Neural cell (in vitro differentiated cells): ENCODE measurements at regions not wholly inside any gene's neighbourhood (a gene's known extent, or its start where the extent isn't known, plus 50 kb on each side); places are given as distances from the start of the nearest gene placed in this dataset.

ENCODE experiments used
- CTCF ChIP-seq: fragments of 450-650 bp; IDR thresholded peaks from 2 replicates; pipeline ENCODE4 v1.5.1; 2014; ENCODE audit warnings: antibody characterized with exemption, mild to moderate bottlenecking, moderate library complexity; ENCODE audit not compliant: poor library complexity, severe bottlenecking
- EP300 ChIP-seq: fragments of 450-650 bp; conservative IDR thresholded peaks from 2 replicates; pipeline ENCODE4 v1.6.1; 2014; ENCODE audit warnings: antibody characterized with exemption, mild to moderate bottlenecking, moderate library complexity; ENCODE audit not compliant: poor library complexity, severe bottlenecking
- EZH2 ChIP-seq: fragments of 200-600, 300-800 bp; shearing (Covaris generic), sonication (generic); IDR thresholded peaks from 2 replicates; pipeline ENCODE4 v1.6.1; 2014; ENCODE audit warnings: antibody characterized with exemption, low read length, borderline replicate concordance, mild to moderate bottlenecking; ENCODE audit not compliant: insufficient read depth, poor library complexity, severe bottlenecking
- POLR2AphosphoS5 ChIP-seq: IDR thresholded peaks from 2 replicates; pipeline ENCODE4 v1.6.1; 2012
- RAD21 ChIP-seq: fragments of 450-650 bp; conservative IDR thresholded peaks from 2 replicates; pipeline ENCODE4 v1.6.1; 2014; ENCODE audit warnings: antibody characterized with exemption, mild to moderate bottlenecking, moderate library complexity
- REST ChIP-seq: IDR thresholded peaks from 2 replicates; pipeline ENCODE4 v1.6.1; 2012; ENCODE audit warnings: borderline replicate concordance
- SMC3 ChIP-seq: fragments of 450-650 bp; conservative IDR thresholded peaks from 2 replicates; pipeline ENCODE4 v1.6.1; 2014; ENCODE audit warnings: antibody characterized with exemption, mild to moderate bottlenecking, moderate library complexity; ENCODE audit not compliant: poor library complexity

GRCh38 chrX:45554736-45555135 is 354.1 kb upstream of the DIPK2B start:
- TF ChIP-seq CTCF (no peak), EZH2 (no peak), EP300 (no peak), RAD21 (no peak), REST (no peak), SMC3 (no peak), POLR2AphosphoS5 (no peak)
